Activated CD4-positive, alpha-beta T cell treated with anti-CD3 and anti-CD28 coated beads, Interleukin-2, Interleukin-4, amounts not matched to agents 100 ng/mL and 50 ng/mL, durations not matched to agents 16 hours and 8 hours (primary cell): ENCODE measurements at regions not wholly inside any gene's neighbourhood (a gene's known extent, or its start where the extent isn't known, plus 50 kb on each side); places are given as distances from the start of the nearest gene placed in this dataset.

Experiments
- DNase-seq: peaks from one replicate; pipeline ENCODE4 v3.0.0-alpha.2; 2020; ENCODE audit warnings: low spot score

GRCh38 chr6:168384045-168385036 is 56.6 kb upstream of the SMOC2 start:
- no peak for DNase-seq

DNA sequence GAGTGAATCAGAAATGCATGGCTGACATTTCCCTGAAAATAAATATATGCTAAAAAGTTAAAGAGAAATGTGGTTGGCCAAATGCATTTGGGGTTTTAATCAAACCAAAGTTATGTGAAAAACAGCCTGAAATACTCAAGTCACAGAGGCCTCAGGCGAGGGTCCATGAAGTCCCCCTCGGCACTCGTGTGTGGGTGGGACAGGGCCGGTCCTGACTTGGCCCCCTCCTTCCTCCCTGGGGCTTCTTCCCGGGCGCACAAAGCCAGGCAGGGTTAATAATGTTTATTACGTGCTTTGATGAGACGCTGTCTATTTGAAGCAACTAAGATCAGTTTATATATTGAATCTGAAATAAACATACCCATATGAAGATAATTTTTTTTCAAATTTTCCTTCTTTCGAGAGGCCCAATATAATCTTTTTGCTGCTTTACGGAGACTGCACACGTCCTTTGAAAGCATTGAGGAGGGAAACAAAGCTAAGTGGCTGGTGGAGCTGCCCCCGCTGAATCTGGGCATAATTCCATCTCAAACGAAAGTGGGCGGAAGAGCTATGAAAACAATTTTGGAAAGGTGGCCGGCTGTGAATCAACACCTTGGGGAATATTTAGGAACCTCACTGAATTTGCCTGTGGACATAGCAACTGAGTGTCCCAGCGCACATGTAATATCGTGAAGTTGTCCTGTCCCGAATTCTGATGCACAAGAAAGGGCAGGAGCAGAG is 55.8 kb upstream of the SMOC2 start:
- no peak for DNase-seq

- no peak for DNase-seq
Observed at GRCh38 chr6:168385858-168386735, 54.9 kb upstream of the SMOC2 start.

- DNase-seq: no peak
Observed at GRCh38 chr6:168386973-168387372, 54.0 kb upstream of the SMOC2 start.

GRCh38 chr6:168387426-168387825 is 53.6 kb upstream of the SMOC2 start:
- DNase-seq: no peak

DNA sequence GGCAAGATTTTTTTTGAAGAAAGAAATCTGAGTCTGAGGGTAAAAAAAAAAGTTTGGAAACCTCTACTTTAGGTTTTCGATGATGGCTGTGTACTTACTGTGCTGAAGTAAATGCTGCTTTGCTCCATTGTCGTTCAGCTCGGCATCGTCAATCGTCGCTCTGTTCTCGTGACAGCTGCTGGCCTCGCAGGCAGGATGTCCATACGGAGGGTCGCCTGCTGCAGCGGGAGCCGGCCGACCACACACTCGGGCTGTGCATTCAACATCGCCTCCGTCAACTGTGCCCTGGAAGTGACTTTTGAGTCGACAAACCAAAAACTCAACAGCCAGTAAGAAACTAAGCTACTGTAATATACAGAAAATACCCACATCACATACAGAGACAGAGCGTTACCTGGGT is 53.1 kb upstream of the SMOC2 start:
- no peak for DNase-seq

DNA sequence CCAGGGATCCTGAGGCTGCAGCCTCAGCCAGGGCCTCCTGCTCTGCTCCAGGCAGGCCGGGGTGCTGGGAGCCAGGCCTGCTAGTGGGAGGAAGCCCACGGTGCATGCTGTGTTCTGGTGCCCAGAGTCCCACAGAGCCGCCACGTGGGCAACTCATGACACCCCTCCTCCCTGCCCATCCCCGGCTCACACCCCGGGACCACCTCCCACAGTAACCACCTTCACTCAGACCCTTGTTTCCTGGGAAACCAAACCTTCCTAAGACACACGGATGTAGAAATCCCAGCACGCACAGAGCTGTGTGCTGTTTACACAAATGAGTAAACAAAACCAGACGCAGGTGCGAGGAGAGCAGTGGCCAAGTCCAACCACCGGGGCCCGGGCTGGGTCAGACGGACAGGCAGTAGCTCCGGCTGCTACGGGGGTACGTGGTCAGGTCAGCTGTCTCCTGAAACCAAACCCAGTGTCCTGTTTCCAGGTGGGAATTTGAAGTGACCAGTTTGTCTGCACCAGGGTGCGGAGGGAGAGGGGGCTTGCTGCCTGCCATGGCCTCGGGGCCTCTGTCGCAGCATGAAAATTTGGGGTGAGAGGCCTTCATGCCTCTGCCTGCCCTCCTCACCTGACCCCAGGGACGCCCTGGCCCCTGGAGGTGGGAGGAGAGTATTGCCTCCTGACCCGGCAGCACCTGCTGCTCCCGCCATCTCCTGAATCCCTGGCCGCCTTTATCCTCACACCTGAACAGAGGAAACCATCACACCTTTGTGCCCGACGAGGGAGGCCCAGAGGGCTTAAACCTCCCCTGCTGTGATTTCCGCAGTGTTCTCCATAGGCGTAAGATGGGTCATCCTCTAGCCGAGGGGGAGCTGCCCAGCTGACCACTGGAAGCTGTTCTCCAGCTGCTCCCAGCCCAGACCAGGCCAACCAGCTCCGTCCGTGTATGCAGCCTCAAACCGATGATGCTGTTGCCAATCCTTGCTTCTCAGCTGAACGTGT is 52.0 kb upstream of the SMOC2 start:
- DNase-seq: no peak

GRCh38 chr6:168390749-168391420 is 50.1 kb upstream of the SMOC2 start:
- DNase-seq: no peak
